Lung microvascular endothelial cell (primary cell): ENCODE measurements at regions not wholly inside any gene's neighbourhood (a gene's known extent, or its start where the extent isn't known, plus 50 kb on each side); places are given as distances from the start of the nearest gene placed in this dataset.
"Not testable (repeated sequence)": the region's sequence is repeated elsewhere in the genome, so short reads cannot be mapped to it uniquely, and the experiment has no call there.

Experiments used
- DNase-seq, 2 donors: peaks; one replicate each; pipeline versions ENCODE4 v3.0.0 to v3.0.0-alpha.2; 2010; ENCODE audit warnings: low read depth in 2 of 2

DNA sequence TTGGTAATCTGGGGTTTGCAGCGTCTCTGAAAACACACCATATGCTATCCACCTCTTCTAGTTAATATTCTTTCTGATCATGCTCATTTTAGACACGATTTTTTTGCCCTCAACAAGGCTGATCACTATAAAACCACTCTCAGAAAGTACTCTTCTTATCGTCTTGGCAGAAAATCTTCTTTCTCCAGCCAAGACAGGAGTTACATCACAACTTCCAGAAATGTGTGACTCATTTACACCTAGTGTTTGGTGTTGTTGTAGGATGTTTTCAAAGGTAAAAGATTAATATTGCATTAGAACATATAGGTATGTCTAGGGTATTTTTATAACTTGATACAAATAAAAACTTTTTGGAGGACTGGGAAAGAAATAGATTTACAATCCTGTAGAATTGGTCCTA lies 138.5 kb upstream of the NETO1 start:
- no peak for DNase-seq

- no peak for DNase-seq
Observed at GRCh38 chr18:73004260-73004659, 136.5 kb upstream of the NETO1 start.

DNA sequence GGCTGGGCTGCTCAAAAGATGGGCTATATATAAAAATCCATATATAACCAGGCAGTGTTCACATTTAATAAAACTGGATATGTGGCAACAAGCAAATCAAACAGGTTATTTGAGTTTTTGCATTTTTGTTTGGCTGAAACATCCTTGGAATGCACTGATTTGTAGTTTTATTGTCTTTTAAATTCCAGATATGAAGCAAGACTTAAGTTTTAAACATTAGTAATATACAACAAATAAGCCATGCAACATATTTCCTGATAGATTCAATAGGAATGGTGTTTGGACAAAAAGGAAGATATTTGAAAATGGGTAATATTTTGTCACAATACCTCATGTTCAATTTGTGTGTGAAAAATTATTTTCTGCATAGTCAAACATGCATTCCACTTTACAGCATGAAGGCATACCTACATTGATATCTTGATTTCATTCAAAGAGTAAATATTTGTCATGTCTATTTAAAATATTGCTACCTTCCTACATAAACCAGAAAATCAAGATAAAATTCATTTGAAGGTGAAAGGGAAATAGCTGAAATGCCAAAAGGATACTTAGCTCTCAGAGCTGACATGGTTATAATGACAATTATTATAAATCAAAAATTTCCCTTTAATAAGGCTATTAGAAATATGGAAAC lies 132.3 kb upstream of the NETO1 start:
- no peak for DNase-seq

GRCh38 chr18:72995558-72995957 lies 127.8 kb upstream of the NETO1 start:
- DNase-seq: no peak

DNA sequence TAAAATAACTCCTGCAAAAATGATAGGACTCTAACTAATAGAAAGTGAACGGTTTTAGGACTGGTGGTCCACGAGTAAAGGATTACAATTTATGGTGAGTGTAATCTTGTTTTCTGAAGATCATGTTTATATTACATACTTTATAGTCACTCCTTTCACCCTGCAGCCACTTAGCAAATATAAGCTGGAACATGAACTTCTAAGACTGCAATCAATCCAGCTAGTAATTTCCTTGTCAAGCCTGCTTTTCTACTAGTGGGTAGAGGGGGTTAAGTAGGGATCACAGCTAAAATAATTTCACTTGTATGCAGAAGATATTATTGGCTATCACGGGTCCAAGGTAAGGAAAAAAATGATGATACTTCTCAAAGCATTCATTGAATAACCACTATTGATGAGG lies 125.5 kb upstream of the NETO1 start:
- DNase-seq: no peak

DNA sequence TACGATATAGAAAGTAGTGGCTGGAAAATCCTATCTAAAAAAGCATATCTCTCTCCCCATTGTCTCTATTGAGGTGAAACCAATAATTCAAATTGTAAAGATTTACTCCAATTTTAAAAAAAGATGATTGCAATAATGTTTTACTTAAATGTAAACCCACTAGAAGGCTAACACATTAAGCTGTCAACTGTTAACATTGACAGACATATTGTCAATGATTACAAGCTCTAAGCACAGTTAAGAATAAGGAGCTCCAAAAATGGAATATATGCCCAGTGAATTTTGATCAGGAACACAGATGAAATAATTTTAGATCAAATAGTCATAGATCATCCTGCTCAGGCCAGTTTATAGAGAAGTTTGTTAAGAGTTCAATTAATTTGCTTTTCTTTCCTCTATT lies 123.6 kb upstream of the NETO1 start:
- DNase-seq: no peak

- not testable (repeated sequence) for DNase-seq
Observed at GRCh38 chr18:72987570-72987969, 119.8 kb upstream of the NETO1 start.

DNA sequence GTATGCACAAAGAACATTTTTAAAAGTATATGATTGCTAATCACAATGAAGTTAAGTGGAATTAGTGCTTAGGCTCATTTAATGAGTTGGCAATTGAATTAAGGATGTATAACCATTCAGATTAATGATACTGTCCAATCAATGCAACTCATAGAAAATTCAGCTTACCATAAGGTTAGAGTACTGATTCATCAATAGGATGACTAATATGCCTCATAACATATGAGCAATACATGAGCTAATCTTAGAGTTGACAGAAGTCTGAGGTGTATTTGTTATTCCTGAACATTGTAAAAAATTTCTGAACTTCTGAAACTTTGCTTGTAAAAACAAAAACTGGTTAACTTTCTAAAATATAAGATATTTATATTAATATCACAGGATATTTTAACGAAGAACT lies 118.3 kb upstream of the NETO1 start:
- DNase-seq: no peak

DNA sequence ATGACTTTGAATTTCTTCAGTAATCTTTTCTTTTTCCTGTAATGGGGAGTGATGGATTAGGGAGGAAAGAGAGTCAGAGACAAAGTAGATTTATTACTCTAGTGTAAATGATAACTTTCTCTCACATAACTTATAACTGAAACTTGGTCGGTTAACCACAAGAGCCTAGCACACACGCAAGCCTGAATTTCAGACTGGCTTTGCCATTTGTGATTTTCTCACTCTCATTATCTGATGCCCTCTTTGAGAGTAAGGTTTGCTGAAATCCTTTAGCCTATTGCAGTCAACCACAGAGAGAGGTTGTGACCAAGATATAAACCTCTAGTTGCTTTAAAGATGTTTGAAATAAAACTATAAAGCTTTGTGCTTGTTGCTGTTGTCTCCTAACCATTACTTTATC lies 117.9 kb upstream of the NETO1 start:
- DNase-seq: no peak

GRCh38 chr18:72984290-72984689 lies 116.5 kb upstream of the NETO1 start:
- no peak for DNase-seq

DNA sequence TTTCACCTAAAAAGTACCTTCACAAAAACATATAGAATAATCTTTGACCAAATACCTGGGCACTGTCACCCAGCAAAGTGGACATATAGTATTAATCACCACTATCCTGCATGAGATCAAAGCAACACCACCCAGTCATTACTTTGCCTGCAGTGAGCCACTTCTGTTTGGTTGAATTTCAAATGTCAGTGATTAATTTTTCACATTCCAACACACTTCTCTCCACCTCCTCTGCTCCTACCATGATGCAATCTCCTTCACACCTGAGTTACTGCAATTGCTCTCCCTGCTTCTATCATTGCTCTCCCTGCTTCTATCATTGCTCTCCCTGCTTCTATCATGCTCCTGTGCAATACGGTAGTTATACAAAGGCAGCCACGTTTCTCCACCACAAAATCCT lies 106.1 kb upstream of the NETO1 start:
- DNase-seq: no peak

- DNase-seq: no peak
Observed at GRCh38 chr18:72965616-72966015, 97.8 kb upstream of the NETO1 start.

DNA sequence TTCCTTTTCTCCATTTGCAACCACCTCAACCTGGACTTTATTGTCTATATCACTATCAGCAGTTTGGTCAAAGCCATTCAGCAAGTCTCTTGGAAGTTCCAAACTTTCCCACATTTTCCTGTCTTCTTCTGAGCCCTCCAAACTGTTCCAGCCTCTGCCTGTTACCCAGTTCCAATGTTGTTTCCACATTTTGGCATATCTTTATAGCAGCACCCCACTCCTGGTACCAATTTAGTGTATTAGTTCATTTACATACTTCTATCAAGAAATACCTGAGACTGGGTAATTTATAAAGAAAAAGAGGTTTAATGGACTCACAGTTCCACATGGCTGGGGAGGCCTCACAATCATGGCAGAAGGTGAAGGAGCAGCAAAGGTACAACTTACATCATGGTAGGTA lies 90.4 kb upstream of the NETO1 start:
- not testable (repeated sequence) for DNase-seq

GRCh38 chr18:72948439-72948838 lies 80.7 kb upstream of the NETO1 start:
- DNase-seq: no peak

GRCh38 chr18:72942766-72943165 lies 75.0 kb upstream of the NETO1 start:
- DNase-seq: no peak

DNA sequence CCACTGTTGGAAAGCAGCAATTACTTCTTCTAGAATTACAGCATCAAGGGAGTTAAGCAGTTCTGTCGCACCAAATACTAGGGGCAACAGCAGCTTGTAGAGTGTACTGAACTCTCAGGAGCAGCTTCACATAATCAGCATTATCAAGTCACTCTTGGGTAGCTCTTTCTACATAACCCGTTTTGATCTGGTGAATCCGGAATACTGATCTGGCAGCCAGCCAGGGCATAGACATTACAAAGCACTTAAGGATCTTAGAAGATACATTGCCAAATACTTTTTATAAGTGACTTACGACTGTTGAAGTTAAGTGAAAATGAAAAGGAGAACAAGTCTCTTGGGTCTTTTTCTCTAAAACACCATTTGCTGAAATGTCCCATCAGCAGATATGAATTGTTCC lies 73.2 kb upstream of the NETO1 start:
- DNase-seq: no peak

DNA sequence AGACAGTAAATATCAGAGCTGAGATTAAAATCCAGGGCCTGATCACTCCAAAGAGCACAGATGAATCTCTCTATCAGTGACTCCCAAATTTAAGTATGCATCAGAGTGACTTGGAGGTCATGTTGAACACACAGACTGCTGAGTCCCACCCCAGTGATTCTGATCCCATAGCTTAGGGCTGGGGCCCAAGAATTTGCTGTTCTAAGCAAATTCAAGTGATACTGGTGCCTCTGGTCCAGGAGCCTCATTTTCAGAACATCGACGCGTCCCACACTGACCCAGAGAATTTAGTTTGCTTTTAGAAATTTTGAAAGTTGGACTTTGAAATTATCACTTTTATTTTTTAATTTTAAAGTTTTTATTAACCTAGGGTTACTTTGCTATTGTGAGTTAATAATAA lies 72.7 kb upstream of the NETO1 start:
- DNase-seq: no peak

DNA sequence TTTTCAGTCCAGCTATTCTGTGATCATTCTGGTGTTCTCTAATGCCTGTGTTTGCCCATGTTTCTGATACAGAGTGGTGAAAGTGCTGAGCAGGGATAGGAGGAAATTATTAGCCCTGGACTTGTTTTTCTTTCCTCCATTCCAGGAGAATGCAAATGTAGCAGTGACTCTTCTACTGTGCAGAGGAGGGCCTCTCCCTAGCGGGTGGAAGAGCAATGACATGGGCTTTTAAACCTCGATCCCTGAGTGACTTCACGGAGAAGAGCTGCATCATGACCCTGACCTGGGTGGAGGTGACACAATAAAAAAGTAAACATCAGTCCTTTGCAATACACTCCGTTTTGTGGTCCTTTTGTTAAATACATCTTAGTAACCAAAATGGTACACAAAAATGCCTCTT lies 68.0 kb upstream of the NETO1 start:
- no peak for DNase-seq

GRCh38 chr18:72922895-72923294 lies 55.1 kb upstream of the NETO1 start:
- DNase-seq: no peak
